ENCODE measurements at regions not wholly inside any gene's neighbourhood (a gene's known extent, or its start where the extent isn't known, plus 50 kb on each side); places are given as distances from the start of the nearest gene placed in this dataset.

DNA sequence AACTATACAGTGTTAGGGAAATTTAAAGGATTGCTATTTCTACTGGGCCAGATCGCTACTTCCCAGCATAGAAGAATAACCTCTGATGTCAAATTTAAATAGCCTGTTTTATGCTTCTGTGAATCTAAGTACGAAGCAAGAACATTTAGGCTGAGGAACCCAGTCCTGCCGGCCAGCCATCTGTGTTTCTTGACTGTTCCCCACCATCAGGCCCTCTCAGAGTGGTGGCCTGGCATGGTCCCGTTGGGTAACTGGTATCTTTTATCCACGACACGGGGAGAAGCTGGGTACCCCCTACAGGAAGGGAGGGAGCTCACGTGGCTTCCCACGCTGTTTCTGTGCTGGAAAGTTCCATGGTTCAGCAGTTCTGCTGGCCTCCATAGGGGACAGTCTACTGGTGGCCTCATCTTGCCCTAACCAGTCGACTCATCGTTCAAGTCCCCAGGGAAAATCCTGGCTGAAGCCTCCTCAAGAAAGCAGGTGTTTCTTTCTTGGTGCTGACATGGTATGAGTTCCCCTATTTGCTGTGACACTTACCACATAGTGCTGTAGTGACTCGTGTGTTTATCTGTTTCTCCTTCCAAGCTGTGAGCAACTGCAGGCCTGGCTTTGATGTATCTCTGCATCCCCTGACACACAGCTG lies 201.7 kb upstream of the NLRP1 start:
- 74% methylated on average over 9 of the region's 11 CpGs for WGBS
- intact Hi-C loops (cut with DNase I), result no loop called here
- Histone ChIP-seq H3K36me3 (no peaks in the 10 kb centered on the region), H3K4me1 (no peaks in the 10 kb centered on the region), H3K4me3 (no peak overlapping the region), H3K9me3 (peaks cover 0 to 31% (median 13%) of the 10 kb centered on the region in 4 donors), H3K27ac (replicated peaks in 1 of 4) (no peak overlapping the region), H3K27me3 (peaks cover 0 to 3% (median 0%) of the 10 kb centered on the region in 4 donors)
- TF ChIP-seq POLR2A (IDR thresholded peaks at IDR 0.05; ENCODE audit: low read depth) (no peak), POLR2AphosphoS5 (IDR thresholded peaks at IDR 0.05) (no peak), EP300 (IDR thresholded peaks at IDR 0.05) (no peak)
- TF ChIP-seq, protein P1, sequence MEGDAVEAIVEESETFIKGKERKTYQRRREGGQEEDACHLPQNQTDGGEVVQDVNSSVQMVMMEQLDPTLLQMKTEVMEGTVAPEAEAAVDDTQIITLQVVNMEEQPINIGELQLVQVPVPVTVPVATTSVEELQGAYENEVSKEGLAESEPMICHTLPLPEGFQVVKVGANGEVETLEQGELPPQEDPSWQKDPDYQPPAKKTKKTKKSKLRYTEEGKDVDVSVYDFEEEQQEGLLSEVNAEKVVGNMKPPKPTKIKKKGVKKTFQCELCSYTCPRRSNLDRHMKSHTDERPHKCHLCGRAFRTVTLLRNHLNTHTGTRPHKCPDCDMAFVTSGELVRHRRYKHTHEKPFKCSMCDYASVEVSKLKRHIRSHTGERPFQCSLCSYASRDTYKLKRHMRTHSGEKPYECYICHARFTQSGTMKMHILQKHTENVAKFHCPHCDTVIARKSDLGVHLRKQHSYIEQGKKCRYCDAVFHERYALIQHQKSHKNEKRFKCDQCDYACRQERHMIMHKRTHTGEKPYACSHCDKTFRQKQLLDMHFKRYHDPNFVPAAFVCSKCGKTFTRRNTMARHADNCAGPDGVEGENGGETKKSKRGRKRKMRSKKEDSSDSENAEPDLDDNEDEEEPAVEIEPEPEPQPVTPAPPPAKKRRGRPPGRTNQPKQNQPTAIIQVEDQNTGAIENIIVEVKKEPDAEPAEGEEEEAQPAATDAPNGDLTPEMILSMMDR (IDR thresholded peaks at IDR 0.05), result no peak
- no peak for DNase-seq (ENCODE audit: extremely low spot score)

DNA sequence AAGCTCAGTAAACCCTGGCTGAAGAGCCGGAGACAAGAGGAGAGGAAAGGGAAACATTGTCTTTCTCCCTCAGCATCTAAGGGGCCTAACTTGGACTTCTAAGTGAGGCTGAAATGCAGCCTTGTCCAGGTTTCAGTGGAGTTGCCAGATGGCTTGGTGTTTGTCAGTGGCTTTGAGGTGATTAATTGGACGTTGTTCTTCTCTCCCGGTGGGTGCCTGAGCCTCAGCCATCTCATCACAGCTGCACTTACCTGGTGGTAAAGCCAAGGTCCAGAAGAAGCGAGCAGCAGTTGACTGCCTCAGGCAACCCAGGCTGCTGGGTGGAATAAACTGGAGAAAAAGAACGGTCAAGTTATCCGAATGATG lies 202.2 kb upstream of the NLRP1 start:
- Histone ChIP-seq H3K9me3 (peaks cover 0 to 31% (median 13%) of the 10 kb centered on the region in 4 donors), H3K27me3 (peaks cover 0 to 3% (median 0%) of the 10 kb centered on the region in 4 donors), H3K4me1 (no peaks in the 10 kb centered on the region), H3K36me3 (no peaks in the 10 kb centered on the region), H3K4me3 (no peak overlapping the region), H3K27ac (replicated peaks in 1 of 4) (no peak overlapping the region)
- no peak for DNase-seq (ENCODE audit: extremely low spot score)
- intact Hi-C loops (cut with DNase I), result no loop called here
- TF ChIP-seq, protein P1 (IDR thresholded peaks at IDR 0.05), result no peak
- TF ChIP-seq EP300 (IDR thresholded peaks at IDR 0.05) (no peak), POLR2AphosphoS5 (IDR thresholded peaks at IDR 0.05) (no peak), POLR2A (IDR thresholded peaks at IDR 0.05; ENCODE audit: low read depth) (no peak)
- 50% methylated on average over 6 of the region's 6 CpGs for WGBS

DNA sequence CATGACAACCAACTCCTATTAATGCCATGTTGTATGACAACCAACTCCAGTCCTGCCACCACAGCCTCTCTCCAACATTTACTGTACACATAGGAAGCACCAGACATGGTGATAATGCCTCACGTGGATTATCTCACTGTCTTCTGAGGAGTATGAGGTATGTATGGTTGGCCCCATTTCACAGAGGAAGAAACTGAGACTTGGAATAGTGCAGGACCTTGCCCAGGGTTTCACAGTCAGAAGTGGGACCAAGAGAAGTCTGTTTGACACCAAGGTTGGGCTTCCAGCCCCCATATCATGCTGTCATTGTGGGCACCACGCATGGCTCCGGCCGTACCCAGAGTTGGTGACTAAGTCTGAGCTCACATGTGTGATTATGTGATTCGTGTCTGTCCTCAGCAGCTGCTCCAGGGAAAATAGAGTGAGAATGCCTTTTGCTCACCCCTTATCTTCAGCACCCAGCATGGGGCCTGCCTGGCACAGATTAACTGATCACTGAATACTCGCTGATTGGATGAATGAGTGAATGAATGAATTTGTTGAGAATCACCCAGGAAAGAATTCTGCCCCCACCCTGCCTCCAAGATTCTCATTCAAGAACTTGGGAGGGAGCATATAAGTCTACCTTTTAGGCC lies 204.1 kb upstream of the NLRP1 start:
- no peaks in the 10 kb centered on the region for H3K4me1 ChIP-seq
- H3K27ac ChIP-seq (replicated peaks in 1 of 4), result no peak overlapping the region
- peaks cover 0 to 3% (median 0%) of the 10 kb centered on the region in 4 donors for H3K27me3 ChIP-seq
- WGBS, result 82% methylated on average over 4 of the region's 6 CpGs
- H3K4me3 ChIP-seq, result no peak overlapping the region
- TF ChIP-seq POLR2A (IDR thresholded peaks at IDR 0.05; ENCODE audit: low read depth) (no peak), EP300 (IDR thresholded peaks at IDR 0.05) (no peak), POLR2AphosphoS5 (IDR thresholded peaks at IDR 0.05) (no peak)
- TF ChIP-seq, protein P1 (IDR thresholded peaks at IDR 0.05), result no peak
- peaks cover 0 to 22% (median 10%) of the 10 kb centered on the region in 4 donors for H3K9me3 ChIP-seq
- H3K36me3 ChIP-seq, result no peaks in the 10 kb centered on the region
- intact Hi-C loops (cut with DNase I), result no loop called here
- no peak for DNase-seq (ENCODE audit: extremely low spot score)

DNA sequence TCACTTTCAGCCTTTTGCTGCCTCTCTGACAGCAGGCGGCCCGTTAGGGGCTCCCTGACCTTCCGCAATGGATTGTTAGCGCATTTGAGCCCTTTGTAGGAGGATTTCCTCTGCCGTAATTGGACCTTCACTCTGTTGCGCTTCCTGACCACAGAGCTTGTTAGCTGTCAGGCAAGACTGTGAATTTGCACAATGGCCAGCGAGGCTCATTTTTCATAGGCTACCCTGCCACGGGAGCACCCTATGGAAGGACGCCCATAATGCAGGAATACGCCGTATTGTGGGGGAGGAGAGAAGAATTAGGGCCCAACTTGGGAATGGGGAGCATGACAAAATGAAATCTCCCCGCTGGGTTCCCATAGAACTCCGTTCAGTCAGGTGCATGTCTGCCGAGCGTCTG lies 205.2 kb upstream of the NLRP1 start:
- Histone ChIP-seq H3K27ac (replicated peaks in 1 of 4) (no peak overlapping the region), H3K36me3 (no peaks in the 10 kb centered on the region), H3K4me1 (no peaks in the 10 kb centered on the region), H3K4me3 (no peak overlapping the region), H3K9me3 (peaks cover 0 to 10% (median 4%) of the 10 kb centered on the region in 4 donors), H3K27me3 (no peaks in the 10 kb centered on the region)
- TF ChIP-seq POLR2AphosphoS5 (IDR thresholded peaks at IDR 0.05) (no peak), POLR2A (IDR thresholded peaks at IDR 0.05; ENCODE audit: low read depth) (no peak), EP300 (IDR thresholded peaks at IDR 0.05) (no peak)
- TF ChIP-seq, protein P1 (IDR thresholded peaks at IDR 0.05), result no peak
- intact Hi-C loops (cut with DNase I), result no loop called here
- WGBS, result 48% methylated on average over 15 of the region's 15 CpGs
- DNase-seq (ENCODE audit: extremely low spot score), result no peak

All from esophagus muscularis mucosa (tissue), 4 donors.